GM03348 (cell line): ENCODE measurements at regions not wholly inside any gene's neighbourhood (a gene's known extent, or its start where the extent isn't known, plus 50 kb on each side); places are given as distances from the start of the nearest gene placed in this dataset.
"Not testable (repeated sequence)": the region's sequence is repeated elsewhere in the genome, so short reads cannot be mapped to it uniquely, and the experiment has no call there.

Source experiments
- DNase-seq: peaks from one replicate; pipeline ENCODE4 v3.0.0; 2012; ENCODE audit warnings: low spot score

- DNase-seq: not testable (repeated sequence)
These were observed 420.1 kb upstream of the PABPC4L start for GRCh38 chr4:134621715-134622114.

GRCh38 chr4:134610956-134611355 lies 409.4 kb upstream of the PABPC4L start:
- DNase-seq: no peak

DNA sequence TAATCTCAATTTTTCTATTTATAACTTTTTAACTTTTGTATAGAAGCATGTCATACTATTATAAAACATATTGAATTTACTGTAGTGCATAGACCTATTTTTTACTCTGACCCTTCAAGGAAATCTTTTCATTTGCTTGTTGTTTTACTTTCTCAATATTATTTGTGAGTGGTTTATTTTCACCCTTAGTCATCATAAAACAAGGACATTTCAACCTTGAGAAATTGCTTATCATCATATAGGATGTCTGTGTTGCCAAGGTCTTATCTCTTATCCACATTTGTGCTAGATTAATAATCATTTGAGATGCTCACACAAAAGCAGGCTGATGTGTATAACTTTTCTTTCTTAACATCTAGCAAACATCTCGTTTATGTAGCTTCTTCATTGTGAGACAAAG lies 408.6 kb upstream of the PABPC4L start:
- DNase-seq: no peak

GRCh38 chr4:134601706-134602105 lies 400.1 kb upstream of the PABPC4L start:
- DNase-seq: no peak

DNA sequence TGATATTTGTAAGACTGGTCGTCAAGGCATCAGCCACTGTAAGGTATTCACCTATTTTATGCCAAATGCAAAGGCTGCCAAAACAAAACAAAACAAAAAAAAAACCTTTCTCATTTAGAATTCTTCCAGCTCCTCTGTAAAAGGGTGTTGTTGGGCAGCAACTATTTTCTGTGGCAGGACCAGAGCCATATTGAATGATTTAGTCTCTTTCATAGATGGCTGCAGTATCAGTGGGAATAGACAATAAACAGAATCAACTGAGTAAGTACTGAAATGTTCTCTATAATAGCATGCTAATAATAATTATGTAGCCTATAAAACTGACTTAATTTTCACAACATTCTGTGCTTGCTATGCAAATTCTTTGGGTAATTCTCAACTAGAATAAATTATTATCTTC lies 389.7 kb upstream of the PABPC4L start:
- DNase-seq: no peak

GRCh38 chr4:134585972-134586371 lies 384.4 kb upstream of the PABPC4L start:
- no peak for DNase-seq

- no peak for DNase-seq
These were observed 365.9 kb upstream of the PABPC4L start for GRCh38 chr4:134567461-134567860.

DNA sequence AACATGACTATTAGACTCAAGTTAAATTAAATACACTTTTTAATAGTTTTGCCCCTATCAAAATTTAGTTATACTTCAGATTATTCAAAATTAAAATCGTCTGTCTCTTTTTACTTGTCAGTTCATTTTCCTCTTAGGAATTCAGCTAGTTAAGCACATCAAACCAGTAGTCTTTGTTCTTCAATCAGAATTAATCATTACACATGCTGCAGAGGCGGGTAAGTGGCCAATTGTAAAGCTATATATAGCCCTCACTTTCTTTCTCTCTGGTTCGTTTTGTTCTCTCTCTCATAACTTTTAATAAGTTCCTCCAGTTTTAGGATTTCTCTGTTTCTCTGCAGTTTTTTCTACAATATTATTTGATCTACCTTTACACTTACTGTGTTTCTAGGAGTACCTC lies 359.1 kb upstream of the PABPC4L start:
- DNase-seq: no peak

- DNase-seq: no peak
These were observed 350.5 kb upstream of the PABPC4L start for GRCh38 chr4:134552063-134552462.

DNA sequence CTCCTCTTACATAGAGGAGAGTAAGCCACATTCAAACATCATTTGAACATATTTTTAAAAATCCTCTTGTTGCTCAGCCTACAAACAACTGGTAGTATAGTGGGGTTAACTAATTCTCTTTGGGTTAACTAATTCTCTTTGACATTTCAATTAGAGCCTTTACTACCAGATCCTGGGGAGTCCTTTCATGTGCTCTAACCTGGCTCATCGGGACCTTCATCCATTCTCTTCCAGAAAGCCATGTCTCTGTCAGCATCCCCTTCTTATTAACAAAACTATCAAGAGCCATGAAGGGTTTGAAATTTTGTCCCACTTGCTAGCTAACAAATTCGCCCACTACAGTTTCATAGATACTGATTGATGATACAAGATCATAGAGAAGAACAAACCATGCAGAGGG lies 349.8 kb upstream of the PABPC4L start:
- no peak for DNase-seq

GRCh38 chr4:134548052-134548628 lies 346.6 kb upstream of the PABPC4L start:
- no peak for DNase-seq

DNA sequence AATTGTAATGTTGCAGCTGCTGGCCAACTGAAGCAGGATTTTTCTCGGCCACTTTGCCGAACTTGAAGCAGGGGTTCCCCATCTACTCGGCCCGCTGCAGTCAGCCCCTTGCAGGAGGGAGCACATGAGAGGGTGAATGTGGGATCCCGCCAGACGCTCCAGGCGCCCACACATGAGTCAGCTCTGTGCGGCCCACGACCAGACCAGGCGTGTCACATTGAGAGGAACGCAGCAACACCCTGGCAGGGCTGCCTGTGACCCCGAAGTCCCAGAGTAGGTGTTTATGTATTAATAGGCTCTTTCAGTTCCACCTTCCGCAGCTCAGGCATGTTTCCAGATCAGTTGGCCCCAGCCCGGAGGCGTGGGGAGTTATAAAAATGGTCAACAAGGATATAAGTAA lies 344.7 kb upstream of the PABPC4L start:
- no peak for DNase-seq

- DNase-seq: peak; percentile 1
These were observed 342.7 kb upstream of the PABPC4L start for GRCh38 chr4:134544303-134544770.

- DNase-seq: no peak
These were observed 339.0 kb upstream of the PABPC4L start for GRCh38 chr4:134540588-134540987.

DNA sequence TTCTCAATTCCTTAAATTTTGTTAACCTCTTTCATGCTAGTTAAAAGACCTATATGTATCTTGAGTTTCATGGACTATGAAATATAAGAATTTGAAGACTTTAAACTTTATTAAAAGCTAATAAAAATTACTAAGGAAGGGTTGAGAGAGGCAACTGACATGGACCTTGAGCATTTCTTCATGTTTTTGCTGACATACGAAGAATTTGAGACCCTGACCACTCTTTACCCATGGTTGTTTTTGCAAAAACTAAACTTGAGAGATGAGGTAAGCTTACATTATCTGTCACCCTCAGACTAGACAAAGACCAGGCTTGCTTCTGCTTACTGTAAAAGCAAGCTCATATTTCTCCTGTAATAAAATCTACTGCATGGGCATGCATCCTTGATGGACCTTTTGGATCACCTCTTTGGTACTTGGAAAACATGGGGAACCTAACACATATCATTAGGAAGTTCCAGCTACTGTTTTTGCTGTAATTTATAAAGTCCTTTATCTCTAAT lies 338.2 kb upstream of the PABPC4L start:
- DNase-seq: no peak

- DNase-seq: no peak
These were observed 336.1 kb upstream of the PABPC4L start for GRCh38 chr4:134537701-134538100.

- no peak for DNase-seq
These were observed 331.5 kb upstream of the PABPC4L start for GRCh38 chr4:134533068-134533467.

DNA sequence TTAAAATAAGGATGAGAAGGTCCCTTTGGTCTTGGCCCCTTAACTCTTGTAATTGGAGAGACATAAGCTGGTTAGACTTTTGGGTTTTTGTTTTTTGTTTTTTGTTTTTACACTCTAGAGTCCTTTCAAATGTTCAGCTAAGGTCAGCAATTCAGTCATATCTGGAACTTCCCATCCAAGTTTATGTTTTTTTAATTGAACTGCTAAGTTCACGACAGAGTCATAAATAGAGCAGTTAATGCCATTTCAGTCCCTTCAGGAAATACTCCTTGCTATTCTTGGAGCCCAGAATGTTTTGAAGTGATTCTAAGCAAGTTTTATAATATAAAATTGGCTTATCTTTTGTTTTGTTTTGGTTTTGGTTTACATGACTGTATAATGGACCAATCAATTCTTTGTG lies 329.4 kb upstream of the PABPC4L start:
- no peak for DNase-seq

GRCh38 chr4:134529629-134530028 lies 328.0 kb upstream of the PABPC4L start:
- no peak for DNase-seq

GRCh38 chr4:134518574-134519217 lies 317.1 kb upstream of the PABPC4L start:
- no peak for DNase-seq

DNA sequence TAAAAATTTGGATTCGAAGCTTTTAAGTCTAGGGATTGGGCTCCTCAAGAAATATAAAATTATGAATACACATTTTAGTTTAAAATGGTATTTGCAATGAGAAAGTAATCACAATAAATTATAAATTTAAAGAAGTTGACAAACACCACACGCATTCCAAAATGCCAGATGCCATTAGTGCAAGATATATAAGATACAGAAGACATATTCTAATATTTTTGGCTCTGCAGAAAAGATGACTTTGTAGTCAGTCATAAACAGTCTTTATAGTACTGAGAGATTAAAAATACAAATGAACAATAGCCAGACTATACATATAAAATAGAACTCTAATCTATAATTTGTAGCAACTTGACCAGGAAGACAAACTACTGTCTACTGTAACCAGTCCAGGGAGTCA lies 309.0 kb upstream of the PABPC4L start:
- DNase-seq: no peak

GRCh38 chr4:134505511-134505910 lies 303.9 kb upstream of the PABPC4L start:
- no peak for DNase-seq

GRCh38 chr4:134501973-134502643 lies 300.5 kb upstream of the PABPC4L start:
- DNase-seq: no peak
